ENCODE measurements at regions not wholly inside any gene's neighbourhood (a gene's known extent, or its start where the extent isn't known, plus 50 kb on each side); places are given as distances from the start of the nearest gene placed in this dataset.

- DNase-seq, result no peak
Observed at GRCh38 chr1:5711079-5711478, 281.1 kb downstream of the NPHP4 start.

GRCh38 chr1:5709976-5710375 lies 282.2 kb downstream of the NPHP4 start:
- no peak for DNase-seq

GRCh38 chr1:5709461-5709975 lies 282.7 kb downstream of the NPHP4 start:
- no peak for DNase-seq

- DNase-seq, result no peak
Observed at GRCh38 chr1:5708346-5709245, 283.6 kb downstream of the NPHP4 start.

- no peak for DNase-seq
Observed at GRCh38 chr1:5707566-5708345, 284.5 kb downstream of the NPHP4 start.

- DNase-seq, result no peak
Observed at GRCh38 chr1:5706239-5706638, 286.0 kb downstream of the NPHP4 start.

- no peak for DNase-seq
Observed at GRCh38 chr1:5705751-5706150, 286.5 kb downstream of the NPHP4 start.

- DNase-seq, result no peak
Observed at GRCh38 chr1:5704561-5705514, 287.4 kb downstream of the NPHP4 start.

GRCh38 chr1:5701642-5702041 lies 290.6 kb downstream of the NPHP4 start:
- DNase-seq, result no peak

GRCh38 chr1:5693568-5693967 lies 298.7 kb downstream of the NPHP4 start:
- DNase-seq, result no peak

GRCh38 chr1:5692664-5693063 lies 299.6 kb downstream of the NPHP4 start:
- no peak for DNase-seq

GRCh38 chr1:5691795-5692509 lies 300.3 kb downstream of the NPHP4 start:
- no peak for DNase-seq

GRCh38 chr1:5690898-5691297 lies 301.3 kb downstream of the NPHP4 start:
- no peak for DNase-seq

GRCh38 chr1:5690291-5690690 lies 301.9 kb downstream of the NPHP4 start:
- no peak for DNase-seq

- no peak for DNase-seq
Observed at GRCh38 chr1:5688081-5689077, 303.8 kb downstream of the NPHP4 start.

- DNase-seq, result no peak
Observed at GRCh38 chr1:5686925-5687706, 305.1 kb downstream of the NPHP4 start.

- no peak for DNase-seq
Observed at GRCh38 chr1:5686195-5686594, 306.0 kb downstream of the NPHP4 start.

GRCh38 chr1:5685446-5686040 lies 306.7 kb downstream of the NPHP4 start:
- DNase-seq, result no peak

GRCh38 chr1:5684791-5685190 lies 307.4 kb downstream of the NPHP4 start:
- DNase-seq, result no peak

Measured in activated CD4-positive, alpha-beta T cell treated with anti-CD3 and anti-CD28 coated beads for 4 hours (primary cell).